ENCODE measurements at regions not wholly inside any gene's neighbourhood (a gene's known extent, or its start where the extent isn't known, plus 50 kb on each side); places are given as distances from the start of the nearest gene placed in this dataset.

DNA sequence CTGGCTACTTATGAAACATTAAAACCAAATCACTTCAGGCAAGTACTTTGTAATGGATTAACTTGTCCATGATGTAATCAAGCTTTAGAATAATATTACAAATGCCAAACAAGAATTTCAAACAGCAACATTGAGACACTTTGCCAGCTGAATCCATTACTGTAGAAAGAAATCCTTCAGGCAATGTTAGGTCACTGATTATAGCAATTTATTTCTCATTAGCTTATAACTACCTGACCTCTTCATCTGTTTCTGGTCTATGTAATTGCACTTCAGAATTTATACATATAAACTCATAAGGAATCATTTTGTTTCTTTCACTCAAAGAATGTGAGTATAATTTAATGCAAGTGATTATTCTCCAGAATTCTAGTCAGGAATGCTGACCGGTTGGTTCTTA, 692.6 kb upstream of the TMEFF2 start:
- H3K27ac ChIP-seq (ENCODE audit: insufficient read depth, low read depth, low read length, poor library complexity, severe bottlenecking) = no peak overlapping the region
- WGBS, 2 experiments = 82 to 94% methylated on average over 1 of the region's 1 CpG
- no peaks in the 10 kb centered on the region for H3K36me3 ChIP-seq (ENCODE audit: control insufficient read depth, insufficient read depth, low read length)
- no peaks in the 10 kb centered on the region for H3K4me1 ChIP-seq (ENCODE audit: control insufficient read depth, insufficient read depth, low read length)
- no peaks in the 10 kb centered on the region for H3K9me3 ChIP-seq (ENCODE audit: control insufficient read depth, low read length)
- H3K4me3 ChIP-seq (ENCODE audit: insufficient read depth, low read depth, low read length) = no peak overlapping the region
- no peaks in the 10 kb centered on the region for H3K27me3 ChIP-seq (ENCODE audit: control insufficient read depth, insufficient read depth, low read length, poor library complexity, severe bottlenecking)

DNA sequence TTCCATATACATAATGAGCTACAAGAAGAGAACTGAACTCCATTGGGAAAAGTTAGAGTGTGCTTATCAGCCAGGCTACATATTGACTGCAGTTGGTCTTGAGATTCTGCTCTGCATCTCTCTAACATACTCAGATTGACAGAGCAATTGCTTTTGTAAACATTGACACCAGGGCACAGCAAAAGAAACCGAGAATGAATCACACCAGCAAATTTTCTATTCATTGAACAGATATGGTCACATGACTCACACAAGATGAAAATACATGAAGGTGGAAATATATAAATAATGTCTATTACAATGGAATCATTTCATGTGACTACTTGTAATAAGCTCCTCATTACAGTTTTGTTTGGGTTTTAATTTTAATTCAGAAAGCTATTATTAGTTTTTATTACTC, 691.9 kb upstream of the TMEFF2 start:
- no peaks in the 10 kb centered on the region for H3K27me3 ChIP-seq (ENCODE audit: control insufficient read depth, insufficient read depth, low read length, poor library complexity, severe bottlenecking)
- H3K27ac ChIP-seq (ENCODE audit: insufficient read depth, low read depth, low read length, poor library complexity, severe bottlenecking) = no peak overlapping the region
- no peak overlapping the region for H3K4me3 ChIP-seq (ENCODE audit: insufficient read depth, low read depth, low read length)
- no peaks in the 10 kb centered on the region for H3K9me3 ChIP-seq (ENCODE audit: control insufficient read depth, low read length)
- no peaks in the 10 kb centered on the region for H3K36me3 ChIP-seq (ENCODE audit: control insufficient read depth, insufficient read depth, low read length)
- no peaks in the 10 kb centered on the region for H3K4me1 ChIP-seq (ENCODE audit: control insufficient read depth, insufficient read depth, low read length)
- WGBS, 2 experiments = 87% methylated on average over 1 of the region's 1 CpG; no CpG with 5 or more reads in 1 of the 2 experiments

DNA sequence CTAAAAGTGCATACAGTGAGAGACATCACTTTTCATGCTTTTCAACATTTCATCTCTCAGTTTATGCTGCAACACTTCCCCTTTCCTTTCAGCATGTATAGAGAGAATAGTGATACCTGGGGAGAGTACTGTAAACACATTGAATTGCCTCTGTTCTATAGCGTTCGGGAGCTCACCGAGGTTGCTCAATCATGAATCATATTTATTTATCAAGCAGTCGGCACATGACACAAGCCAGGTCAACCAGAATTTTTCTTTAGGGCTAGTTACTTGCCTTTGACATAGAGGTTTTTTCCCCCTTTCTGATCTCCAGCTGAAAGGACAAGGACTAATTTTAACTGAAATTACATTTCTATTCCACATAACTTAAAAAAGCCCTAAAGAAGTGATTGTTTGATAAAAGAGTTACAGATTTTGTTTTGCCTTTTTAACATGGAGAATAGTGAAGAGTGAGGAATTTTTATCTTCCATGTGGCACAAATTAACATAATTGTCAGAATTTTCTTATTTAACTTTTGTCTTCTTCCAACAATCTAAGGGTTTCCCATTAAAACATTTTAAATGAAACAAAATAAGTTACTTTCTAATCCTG, 690.9 kb upstream of the TMEFF2 start:
- Histone ChIP-seq H3K27ac (ENCODE audit: insufficient read depth, low read depth, low read length, poor library complexity, severe bottlenecking) (no peak overlapping the region), H3K36me3 (ENCODE audit: control insufficient read depth, insufficient read depth, low read length) (no peaks in the 10 kb centered on the region), H3K4me1 (ENCODE audit: control insufficient read depth, insufficient read depth, low read length) (no peaks in the 10 kb centered on the region), H3K4me3 (ENCODE audit: insufficient read depth, low read depth, low read length) (no peak overlapping the region), H3K9me3 (ENCODE audit: control insufficient read depth, low read length) (no peaks in the 10 kb centered on the region), H3K27me3 (ENCODE audit: control insufficient read depth, insufficient read depth, low read length, poor library complexity, severe bottlenecking) (no peaks in the 10 kb centered on the region)
- 76 to 86% methylated on average over 4 of the region's 4 CpGs for WGBS, 2 experiments

DNA sequence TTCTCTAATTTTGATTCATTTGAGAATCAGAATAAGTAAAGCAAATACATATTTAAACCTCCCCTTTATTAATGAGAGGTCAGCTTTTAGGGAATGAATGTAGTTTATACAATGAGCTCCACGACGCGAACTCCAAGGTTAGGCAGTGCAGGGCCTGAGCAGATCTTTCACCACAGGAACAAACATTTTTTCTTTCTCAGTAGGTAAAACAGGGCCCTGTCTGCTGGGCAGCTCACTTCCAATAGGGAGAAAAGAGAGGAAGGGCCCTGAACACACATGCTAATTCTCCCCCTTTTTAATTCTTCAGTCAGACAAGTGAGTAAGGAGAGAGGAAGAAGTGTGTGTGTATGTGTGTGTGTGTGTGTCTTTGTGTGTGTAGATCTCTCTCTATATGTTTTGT, 682.4 kb upstream of the TMEFF2 start:
- Histone ChIP-seq H3K4me3 (ENCODE audit: insufficient read depth, low read depth, low read length) (no peak overlapping the region), H3K4me1 (ENCODE audit: control insufficient read depth, insufficient read depth, low read length) (no peaks in the 10 kb centered on the region), H3K27me3 (ENCODE audit: control insufficient read depth, insufficient read depth, low read length, poor library complexity, severe bottlenecking) (no peaks in the 10 kb centered on the region), H3K9me3 (ENCODE audit: control insufficient read depth, low read length) (no peaks in the 10 kb centered on the region), H3K27ac (ENCODE audit: insufficient read depth, low read depth, low read length, poor library complexity, severe bottlenecking) (no peak overlapping the region), H3K36me3 (ENCODE audit: control insufficient read depth, insufficient read depth, low read length) (no peaks in the 10 kb centered on the region)
- WGBS, 2 experiments = 93 to 96% methylated on average over 3 of the region's 3 CpGs

DNA sequence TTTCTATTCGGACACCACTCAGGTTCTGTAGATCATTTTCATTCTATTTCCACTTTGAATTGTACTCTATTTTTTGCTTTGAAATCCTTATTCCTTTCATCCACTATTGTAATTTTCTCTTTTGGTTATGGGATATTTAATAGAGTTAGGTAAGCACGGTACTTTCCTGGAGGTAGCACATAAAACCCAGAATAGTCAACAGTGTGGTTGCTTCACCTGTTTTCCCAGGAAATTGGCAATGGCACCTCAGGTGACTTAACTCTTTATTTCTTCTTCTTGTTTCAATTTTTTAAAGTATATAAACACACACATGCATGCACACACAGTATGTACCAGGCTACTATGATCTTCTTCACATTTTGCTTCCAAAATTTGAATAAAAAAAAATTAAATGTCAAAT, 682.0 kb upstream of the TMEFF2 start:
- Histone ChIP-seq H3K27me3 (ENCODE audit: control insufficient read depth, insufficient read depth, low read length, poor library complexity, severe bottlenecking) (no peaks in the 10 kb centered on the region), H3K4me1 (ENCODE audit: control insufficient read depth, insufficient read depth, low read length) (no peaks in the 10 kb centered on the region), H3K9me3 (ENCODE audit: control insufficient read depth, low read length) (no peaks in the 10 kb centered on the region), H3K27ac (ENCODE audit: insufficient read depth, low read depth, low read length, poor library complexity, severe bottlenecking) (no peak overlapping the region), H3K36me3 (ENCODE audit: control insufficient read depth, insufficient read depth, low read length) (no peaks in the 10 kb centered on the region), H3K4me3 (ENCODE audit: insufficient read depth, low read depth, low read length) (no peak overlapping the region)
- WGBS, 2 experiments = 100% methylated on average over 1 to 2 of the region's 2 CpGs

DNA sequence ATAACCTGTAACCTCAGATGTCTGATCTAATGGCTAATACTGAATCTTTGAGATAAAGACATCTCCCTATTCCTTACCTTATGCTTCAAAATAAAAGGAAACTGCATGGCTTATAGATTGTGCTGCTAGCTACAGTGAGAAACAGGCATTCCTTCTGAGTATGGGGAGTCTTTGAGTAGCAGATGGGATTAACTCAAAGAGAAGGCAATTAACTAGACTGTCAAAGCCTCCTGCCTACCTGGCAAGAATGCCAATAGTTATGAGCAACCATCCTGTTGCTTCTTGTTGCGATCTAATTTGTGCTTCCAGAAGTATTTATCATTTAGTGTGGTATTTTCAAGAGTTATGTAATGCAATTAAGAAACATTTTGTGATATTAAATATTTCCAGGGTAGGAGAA, 660.0 kb upstream of the TMEFF2 start:
- no peaks in the 10 kb centered on the region for H3K27me3 ChIP-seq (ENCODE audit: control insufficient read depth, insufficient read depth, low read length, poor library complexity, severe bottlenecking)
- no peaks in the 10 kb centered on the region for H3K9me3 ChIP-seq (ENCODE audit: control insufficient read depth, low read length)
- no peak overlapping the region for H3K4me3 ChIP-seq (ENCODE audit: insufficient read depth, low read depth, low read length)
- H3K27ac ChIP-seq (ENCODE audit: insufficient read depth, low read depth, low read length, poor library complexity, severe bottlenecking) = no peak overlapping the region
- 91 to 97% methylated on average over 1 of the region's 1 CpG for WGBS, 2 experiments
- H3K4me1 ChIP-seq (ENCODE audit: control insufficient read depth, insufficient read depth, low read length) = no peaks in the 10 kb centered on the region
- H3K36me3 ChIP-seq (ENCODE audit: control insufficient read depth, insufficient read depth, low read length) = no peaks in the 10 kb centered on the region

DNA sequence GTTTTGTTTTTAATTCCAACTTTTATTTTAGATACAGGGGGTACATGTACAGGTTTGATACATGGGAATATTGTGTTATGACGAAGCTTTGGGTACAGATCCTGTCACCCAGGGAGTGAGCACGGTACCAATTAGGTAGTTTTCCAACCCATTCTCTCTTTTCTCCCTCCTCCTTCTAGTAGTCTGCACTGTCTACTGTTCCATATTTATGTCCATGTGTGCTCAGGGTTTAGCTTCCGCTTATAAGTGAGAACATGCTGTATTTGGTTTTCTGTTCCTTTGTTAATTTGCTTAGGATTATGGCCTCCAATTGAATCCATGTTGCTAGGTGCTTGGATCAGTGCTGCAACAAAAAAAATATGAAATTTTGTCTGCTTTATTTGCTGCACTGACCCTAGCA, 659.3 kb upstream of the TMEFF2 start:
- H3K4me3 ChIP-seq (ENCODE audit: insufficient read depth, low read depth, low read length) = no peak overlapping the region
- no peaks in the 10 kb centered on the region for H3K36me3 ChIP-seq (ENCODE audit: control insufficient read depth, insufficient read depth, low read length)
- 95 to 100% methylated on average over 3 of the region's 3 CpGs for WGBS, 2 experiments
- H3K27me3 ChIP-seq (ENCODE audit: control insufficient read depth, insufficient read depth, low read length, poor library complexity, severe bottlenecking) = no peaks in the 10 kb centered on the region
- H3K9me3 ChIP-seq (ENCODE audit: control insufficient read depth, low read length) = no peaks in the 10 kb centered on the region
- no peak overlapping the region for H3K27ac ChIP-seq (ENCODE audit: insufficient read depth, low read depth, low read length, poor library complexity, severe bottlenecking)
- no peaks in the 10 kb centered on the region for H3K4me1 ChIP-seq (ENCODE audit: control insufficient read depth, insufficient read depth, low read length)

DNA sequence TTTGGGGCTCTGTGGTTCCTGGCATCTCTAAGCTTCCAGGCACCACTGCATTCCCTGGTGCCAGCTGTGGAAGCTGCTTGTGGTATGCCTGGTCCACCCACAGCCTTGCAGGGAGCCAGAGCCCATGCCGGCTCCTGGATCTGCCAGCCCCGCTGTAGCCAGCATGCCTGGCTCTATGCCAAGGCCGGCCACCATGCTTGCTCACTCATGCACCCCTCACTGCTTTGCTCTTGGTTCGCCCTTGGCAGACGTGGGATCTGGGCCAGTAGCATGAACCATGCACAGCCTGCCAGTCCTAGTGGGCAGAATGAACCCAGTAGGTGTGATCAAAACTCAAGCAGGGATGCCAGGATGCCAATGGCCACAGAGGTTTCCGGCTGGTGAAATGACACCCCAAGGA, 634.2 kb upstream of the TMEFF2 start:
- no peaks in the 10 kb centered on the region for H3K27me3 ChIP-seq (ENCODE audit: control insufficient read depth, insufficient read depth, low read length, poor library complexity, severe bottlenecking)
- no peak overlapping the region for H3K4me3 ChIP-seq (ENCODE audit: insufficient read depth, low read depth, low read length)
- no peaks in the 10 kb centered on the region for H3K4me1 ChIP-seq (ENCODE audit: control insufficient read depth, insufficient read depth, low read length)
- H3K27ac ChIP-seq (ENCODE audit: insufficient read depth, low read depth, low read length, poor library complexity, severe bottlenecking) = no peak overlapping the region
- H3K9me3 ChIP-seq (ENCODE audit: control insufficient read depth, low read length) = no peaks in the 10 kb centered on the region
- H3K36me3 ChIP-seq (ENCODE audit: control insufficient read depth, insufficient read depth, low read length) = no peaks in the 10 kb centered on the region
- WGBS, 2 experiments = 94 to 97% methylated on average over 5 to 6 of the region's 6 CpGs

DNA sequence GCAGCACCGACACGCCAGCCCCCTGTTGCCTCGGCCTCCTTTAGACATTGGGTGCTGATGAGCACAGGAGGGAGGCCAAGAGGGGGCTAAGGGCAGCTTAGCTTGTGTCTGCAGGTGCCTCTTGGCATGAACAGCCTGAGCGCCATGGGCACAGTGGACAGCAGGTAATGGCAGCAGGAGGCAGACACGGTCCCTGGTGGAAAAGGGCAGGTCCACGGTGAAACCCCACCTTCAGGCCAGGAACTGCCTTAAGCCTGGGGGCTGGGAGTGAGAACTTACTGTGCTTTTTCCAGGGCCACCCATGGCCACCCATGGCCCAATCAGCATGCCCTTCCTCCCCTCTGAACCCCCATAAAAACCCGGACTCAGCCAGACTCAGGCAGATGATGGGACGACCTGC, 633.4 kb upstream of the TMEFF2 start:
- H3K4me3 ChIP-seq (ENCODE audit: insufficient read depth, low read depth, low read length) = no peak overlapping the region
- H3K27ac ChIP-seq (ENCODE audit: insufficient read depth, low read depth, low read length, poor library complexity, severe bottlenecking) = no peak overlapping the region
- no peaks in the 10 kb centered on the region for H3K9me3 ChIP-seq (ENCODE audit: control insufficient read depth, low read length)
- WGBS, 2 experiments = 95 to 96% methylated on average over 8 of the region's 8 CpGs
- H3K4me1 ChIP-seq (ENCODE audit: control insufficient read depth, insufficient read depth, low read length) = no peaks in the 10 kb centered on the region
- H3K36me3 ChIP-seq (ENCODE audit: control insufficient read depth, insufficient read depth, low read length) = no peaks in the 10 kb centered on the region
- H3K27me3 ChIP-seq (ENCODE audit: control insufficient read depth, insufficient read depth, low read length, poor library complexity, severe bottlenecking) = no peaks in the 10 kb centered on the region

DNA sequence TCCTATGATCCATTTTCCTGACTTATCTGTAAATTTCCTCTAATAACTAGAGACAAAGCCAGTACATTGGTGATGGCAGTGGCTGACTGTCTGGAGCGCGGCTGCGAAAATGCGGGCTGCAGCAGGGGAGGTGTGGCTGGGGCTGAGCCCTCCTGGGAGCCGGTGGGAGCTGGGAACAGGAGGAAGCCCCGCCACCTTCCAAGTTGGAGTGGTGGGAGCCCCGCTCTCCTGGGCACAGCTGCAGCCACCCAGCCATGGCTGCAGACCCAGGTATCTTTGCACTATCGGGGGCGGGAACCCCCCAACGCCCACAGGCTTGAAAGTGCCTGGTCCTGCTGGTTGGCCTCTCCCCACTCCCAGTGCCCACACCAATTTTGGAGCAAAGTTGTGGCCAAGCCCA, 633.0 kb upstream of the TMEFF2 start:
- Histone ChIP-seq H3K4me1 (ENCODE audit: control insufficient read depth, insufficient read depth, low read length) (no peaks in the 10 kb centered on the region), H3K9me3 (ENCODE audit: control insufficient read depth, low read length) (no peaks in the 10 kb centered on the region), H3K27me3 (ENCODE audit: control insufficient read depth, insufficient read depth, low read length, poor library complexity, severe bottlenecking) (no peaks in the 10 kb centered on the region), H3K36me3 (ENCODE audit: control insufficient read depth, insufficient read depth, low read length) (no peaks in the 10 kb centered on the region), H3K4me3 (ENCODE audit: insufficient read depth, low read depth, low read length) (no peak overlapping the region), H3K27ac (ENCODE audit: insufficient read depth, low read depth, low read length, poor library complexity, severe bottlenecking) (no peak overlapping the region)
- 94% methylated on average over 10 of the region's 10 CpGs for WGBS, 2 experiments

DNA sequence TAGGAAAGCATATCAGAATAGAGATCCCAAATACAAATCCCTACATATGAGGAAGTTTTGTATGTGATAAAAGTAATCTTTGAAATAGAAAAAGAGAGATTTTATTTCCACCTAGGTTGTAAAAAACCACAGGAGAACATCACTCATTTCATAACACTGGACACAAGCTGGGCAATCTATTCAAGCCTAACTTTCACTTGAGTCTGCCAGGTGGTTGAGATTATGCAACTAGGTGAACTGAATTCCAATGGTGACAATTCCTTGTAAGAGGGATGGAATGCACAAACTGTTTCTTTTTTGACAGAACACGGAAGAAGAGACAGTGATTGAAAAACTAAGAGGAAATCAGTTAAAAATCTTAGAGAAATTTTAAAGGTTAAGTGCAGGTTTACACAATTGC, 619.6 kb upstream of the TMEFF2 start:
- 92 to 93% methylated on average over 1 of the region's 1 CpG for WGBS, 2 experiments

More for the DNA sequence above, 619.6 kb upstream of the TMEFF2 start:
- H3K9me3 ChIP-seq (ENCODE audit: control insufficient read depth, low read length) = no peaks in the 10 kb centered on the region
- H3K4me3 ChIP-seq (ENCODE audit: insufficient read depth, low read depth, low read length) = no peak overlapping the region
- no peaks in the 10 kb centered on the region for H3K27me3 ChIP-seq (ENCODE audit: control insufficient read depth, insufficient read depth, low read length, poor library complexity, severe bottlenecking)
- H3K4me1 ChIP-seq (ENCODE audit: control insufficient read depth, insufficient read depth, low read length) = peaks cover 15% of the 10 kb centered on the region
- no peak overlapping the region for H3K27ac ChIP-seq (ENCODE audit: insufficient read depth, low read depth, low read length, poor library complexity, severe bottlenecking)
- no peaks in the 10 kb centered on the region for H3K36me3 ChIP-seq (ENCODE audit: control insufficient read depth, insufficient read depth, low read length)
